Right lobe of liver (tissue), 6 donors: ENCODE measurements at regions not wholly inside any gene's neighbourhood (a gene's known extent, or its start where the extent isn't known, plus 50 kb on each side); places are given as distances from the start of the nearest gene placed in this dataset.

Source experiments
- ATAC-seq, 4 donors: fragments of 200-7000 bp; cut with Tn5 transposase; one replicate each; pipeline ENCODE4 v1.9.1; 2020; ENCODE audit warnings: mild to moderate bottlenecking in 4 of 4, moderate library complexity in 4 of 4
- DNase-seq, 3 donors: peaks; one replicate each; pipeline ENCODE4 v3.0.0-alpha.2; 2020
- H3K27ac ChIP-seq, 3 donors: fragments of 200-600 bp; one replicate each; pipeline ENCODE4 v1.8.0; 2022
- H3K27me3 ChIP-seq, 2 donors: fragments of 200-600 bp; one replicate each; pipeline ENCODE4 v1.8.0; 2022
- H3K36me3 ChIP-seq, 4 donors: fragments of 200-600 bp; sonication (generic) in 1 of 4; one replicate each; pipeline versions ENCODE4 v1.5.1 to v1.8.0; 2017 to 2022; ENCODE audit warnings: control low read depth in 1 of 4
- H3K4me1 ChIP-seq, 4 donors: fragments of 200-600 bp; sonication (generic) in 1 of 4; one replicate each; pipeline versions ENCODE4 v1.5.1 to v1.8.0; 2017 to 2022; ENCODE audit warnings: control low read depth in 1 of 4
- H3K4me3 ChIP-seq, 3 donors: fragments of 200-600 bp; one replicate each; pipeline ENCODE4 v1.8.0; 2022
- H3K9me3 ChIP-seq, 4 donors: fragments of 200-600 bp; sonication (generic) in 1 of 4; one replicate each; pipeline versions ENCODE4 v1.5.1 to v1.8.0; 2017 to 2022; ENCODE audit warnings: control low read depth in 1 of 4
- POLR2A ChIP-seq: fragments of 450-650 bp; IDR thresholded peaks from one replicate; pipeline ENCODE4 v1.6.1; 2017; ENCODE audit warnings: antibody characterized with exemption, mild to moderate bottlenecking
- WGBS: methylation state at CpG from one replicate; pipeline ENCODE4 v1.1.6; 2018; ENCODE audit warnings: low coverage, low lambda C conversion rate; ENCODE audit not compliant: insufficient coverage; ENCODE audit errors: missing lambda C conversion rate; 5-methylcytosine and 5-hydroxymethylcytosine counted together
- intact Hi-C, 2 donors: fragments of 100-400 bp; cut with DNase I; formaldehyde crosslinking; loops; one replicate each; pipeline versions ENCODE4 v1.11.2 to v1.14.1; 2022
- TF ChIP-seq, protein P1 (sequence below), 4 donors: fragments of 200-600 bp in 3 of 4; fragments of 450-650 bp in 1 of 4; IDR thresholded peaks; one replicate each; pipeline versions ENCODE4 v1.5.1 to v1.8.0; 2016 to 2022; ENCODE audit warnings: antibody characterized with exemption in 4 of 4, mild to moderate bottlenecking in 2 of 4
- donor health status: DM: no; HTN: yes; CAD: no.
- donor health status: DM: no; HTN: no; CAD: no.
- donor health status: DM: no; HTN: no; CAD: no.
- donor health status: DM: no; HTN: yes; CAD: no.
- donor health status: DM: no; HTN: yes; CAD: no.

DNA sequence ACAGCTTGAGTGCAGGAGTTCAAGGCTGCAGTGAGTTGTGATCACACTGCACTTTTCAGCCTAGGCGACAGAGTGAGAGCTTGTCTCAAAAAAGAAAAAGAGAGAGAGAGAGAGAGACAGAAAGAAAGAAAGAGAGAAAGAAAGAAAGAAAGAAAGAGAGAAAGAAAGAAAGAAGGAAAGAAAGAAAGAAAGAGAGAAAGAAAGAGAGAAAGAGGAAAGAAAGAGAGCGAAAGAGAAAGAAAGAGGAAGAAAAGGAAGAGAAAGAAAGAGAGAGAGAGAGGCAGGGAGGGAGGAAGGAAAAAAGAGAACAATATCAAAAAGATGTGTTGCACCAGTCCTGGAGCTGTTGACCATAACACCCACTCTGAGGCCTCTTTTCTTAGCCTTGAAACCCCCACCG is 89.8 kb upstream of the MBOAT2 start:
- Histone ChIP-seq H3K27me3 (no peaks in the 10 kb centered on the region), H3K4me1 (no peaks in the 10 kb centered on the region), H3K36me3 (no peaks in the 10 kb centered on the region), H3K27ac (no peak overlapping the region), H3K9me3 (no peaks in the 10 kb centered on the region), H3K4me3 (no peak overlapping the region)
- ATAC-seq = no peak
- WGBS = 67% methylated on average over 3 of the region's 3 CpGs
- intact Hi-C loops = no loop called here
- TF ChIP-seq, protein P1, sequence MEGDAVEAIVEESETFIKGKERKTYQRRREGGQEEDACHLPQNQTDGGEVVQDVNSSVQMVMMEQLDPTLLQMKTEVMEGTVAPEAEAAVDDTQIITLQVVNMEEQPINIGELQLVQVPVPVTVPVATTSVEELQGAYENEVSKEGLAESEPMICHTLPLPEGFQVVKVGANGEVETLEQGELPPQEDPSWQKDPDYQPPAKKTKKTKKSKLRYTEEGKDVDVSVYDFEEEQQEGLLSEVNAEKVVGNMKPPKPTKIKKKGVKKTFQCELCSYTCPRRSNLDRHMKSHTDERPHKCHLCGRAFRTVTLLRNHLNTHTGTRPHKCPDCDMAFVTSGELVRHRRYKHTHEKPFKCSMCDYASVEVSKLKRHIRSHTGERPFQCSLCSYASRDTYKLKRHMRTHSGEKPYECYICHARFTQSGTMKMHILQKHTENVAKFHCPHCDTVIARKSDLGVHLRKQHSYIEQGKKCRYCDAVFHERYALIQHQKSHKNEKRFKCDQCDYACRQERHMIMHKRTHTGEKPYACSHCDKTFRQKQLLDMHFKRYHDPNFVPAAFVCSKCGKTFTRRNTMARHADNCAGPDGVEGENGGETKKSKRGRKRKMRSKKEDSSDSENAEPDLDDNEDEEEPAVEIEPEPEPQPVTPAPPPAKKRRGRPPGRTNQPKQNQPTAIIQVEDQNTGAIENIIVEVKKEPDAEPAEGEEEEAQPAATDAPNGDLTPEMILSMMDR (IDR thresholded peaks at IDR 0.05) = no peak
- TF ChIP-seq POLR2A = no peak
- no peak for DNase-seq

DNA sequence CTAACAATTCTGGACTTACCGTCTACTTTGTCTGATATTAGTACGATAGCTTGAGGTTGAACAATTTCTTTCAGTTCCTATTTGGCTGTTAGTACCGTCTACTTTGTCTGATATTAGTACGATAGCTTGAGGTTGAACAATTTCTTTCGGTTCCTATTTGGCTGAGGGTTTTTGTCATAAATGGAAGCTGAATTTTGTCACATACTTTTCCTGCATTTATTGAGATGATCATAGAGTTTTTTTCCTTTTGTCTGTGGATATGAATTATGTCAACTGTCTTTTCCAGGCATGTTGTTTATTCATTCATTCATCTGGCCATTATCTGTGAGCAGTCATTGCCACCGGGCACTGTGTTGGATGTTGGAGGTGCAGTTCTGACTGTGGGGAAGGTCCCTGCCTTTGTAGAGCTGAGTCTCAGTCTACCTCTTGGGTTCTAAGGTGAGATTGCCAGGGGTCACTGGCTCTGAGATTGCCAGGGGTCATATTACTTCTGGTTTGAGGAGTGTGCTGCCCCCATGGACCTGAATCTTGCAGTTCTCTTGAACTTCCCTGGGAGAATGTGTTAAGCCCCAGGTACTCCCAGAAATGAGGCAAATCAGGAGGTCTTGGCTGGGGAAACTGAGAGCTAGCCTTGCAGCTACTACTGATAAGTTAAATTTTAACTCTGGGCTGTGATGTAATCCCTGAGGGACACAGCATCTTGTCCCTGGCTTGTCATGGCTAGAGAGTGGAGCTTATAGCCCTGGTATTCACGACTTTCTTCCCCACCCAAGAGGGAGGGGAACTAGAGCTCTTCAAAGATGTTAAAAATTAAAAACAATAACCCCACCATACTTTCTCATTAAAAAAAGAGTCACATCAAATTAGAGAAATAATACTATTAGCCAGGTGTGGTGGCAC is 89.1 kb upstream of the MBOAT2 start:
- intact Hi-C loops = no loop called here
- Histone ChIP-seq H3K4me1 (no peaks in the 10 kb centered on the region), H3K36me3 (no peaks in the 10 kb centered on the region), H3K4me3 (no peak overlapping the region), H3K9me3 (no peaks in the 10 kb centered on the region), H3K27me3 (no peaks in the 10 kb centered on the region), H3K27ac (no peak overlapping the region)
- ATAC-seq (no peak), DNase-seq (no peak)
- 73% methylated on average over 6 of the region's 7 CpGs for WGBS
- TF ChIP-seq, protein P1 (IDR thresholded peaks at IDR 0.05) = no peak
- no peak for TF ChIP-seq POLR2A

DNA sequence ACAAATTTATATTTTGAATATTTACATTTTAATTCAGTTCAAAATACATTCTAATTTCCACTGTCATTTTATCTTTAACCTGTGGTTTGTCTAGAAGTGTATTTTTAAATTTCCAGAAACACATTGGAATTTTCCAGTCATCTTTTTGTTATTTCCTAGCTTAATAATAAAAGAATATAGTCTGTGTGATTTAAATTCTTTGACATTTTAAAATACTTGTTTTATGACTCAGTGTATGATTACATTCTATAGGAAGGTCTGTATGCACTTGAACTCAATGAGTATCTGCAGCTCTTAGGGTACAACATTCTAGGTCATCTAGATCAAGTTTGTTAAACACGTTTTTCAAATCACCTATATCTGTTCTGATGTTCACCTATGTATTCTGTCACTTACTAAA is 88.3 kb upstream of the MBOAT2 start:
- Histone ChIP-seq H3K36me3 (no peaks in the 10 kb centered on the region), H3K27ac (no peak overlapping the region), H3K4me1 (no peaks in the 10 kb centered on the region), H3K4me3 (no peak overlapping the region), H3K27me3 (no peaks in the 10 kb centered on the region), H3K9me3 (no peaks in the 10 kb centered on the region)
- DNase-seq = no peak
- TF ChIP-seq, protein P1 (IDR thresholded peaks at IDR 0.05) = no peak
- no peak for TF ChIP-seq POLR2A
- ATAC-seq = no peak
- 21% methylated on average over 1 of the region's 1 CpG for WGBS
- intact Hi-C loops = no loop called here

DNA sequence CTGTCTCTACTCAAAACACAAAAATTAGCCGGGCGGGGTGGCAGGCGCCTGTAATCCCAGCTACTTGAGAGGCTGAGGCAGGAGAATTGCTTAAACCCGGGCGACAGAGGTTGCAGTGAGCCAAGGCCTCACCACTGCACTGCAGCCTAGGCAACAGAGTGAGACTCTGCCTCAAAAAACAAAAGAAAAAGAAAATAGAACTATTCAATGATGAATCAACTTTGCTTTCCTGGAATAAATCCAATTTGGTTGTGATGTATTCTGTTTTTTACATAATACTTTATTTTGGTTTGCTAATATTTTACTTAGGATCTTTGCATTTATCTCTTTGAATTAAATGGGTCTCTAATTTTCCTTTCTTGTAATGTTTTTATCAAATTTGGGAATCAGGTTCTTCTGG is 86.3 kb upstream of the MBOAT2 start:
- no peak for ATAC-seq
- H3K9me3 ChIP-seq = no peaks in the 10 kb centered on the region
- intact Hi-C loops = no loop called here

More for the DNA sequence above, 86.3 kb upstream of the MBOAT2 start:
- H3K27ac ChIP-seq = no peak overlapping the region
- H3K4me1 ChIP-seq = no peaks in the 10 kb centered on the region
- no peaks in the 10 kb centered on the region for H3K36me3 ChIP-seq
- WGBS = no CpG with 5 or more reads among the region's 5 CpGs
- no peak for DNase-seq
- no peak overlapping the region for H3K4me3 ChIP-seq
- TF ChIP-seq POLR2A = no peak
- TF ChIP-seq, protein P1 (IDR thresholded peaks at IDR 0.05) = no peak
- H3K27me3 ChIP-seq = no peaks in the 10 kb centered on the region
